AG04450 (cell line): ENCODE measurements at regions not wholly inside any gene's neighbourhood (a gene's known extent, or its start where the extent isn't known, plus 50 kb on each side); places are given as distances from the start of the nearest gene placed in this dataset.

Source experiments
- CTCF ChIA-PET: fragments of 300-600, 350-600 bp; formaldehyde crosslinking; extraction: SDS; loops from one replicate; lab custom pipeline; 2022; ENCODE audit warnings: antibody characterized with exemption, inconsistent platforms; lab: Charles Lee
- POLR2A ChIA-PET: fragments of 350-600 bp; formaldehyde crosslinking; extraction: SDS; loops from one replicate; lab custom pipeline; 2021; ENCODE audit warnings: antibody characterized with exemption, inconsistent platforms; lab: Yijun Ruan, JAX
- DNase-seq: peaks from one replicate; pipeline ENCODE4 v3.0.0-alpha.2; 2011; ENCODE audit warnings: low read depth, low spot score
- H3K27ac ChIP-seq: one replicate; pipeline ENCODE4 v1.5.1; 2012; ENCODE audit warnings: low read depth, low read length, control low read depth
- H3K27me3 ChIP-seq: one replicate; pipeline ENCODE4 v1.6.0; 2012; ENCODE audit warnings: low read length; ENCODE audit not compliant: control insufficient read depth, insufficient read depth
- H3K4me3 ChIP-seq: 2 replicates; pipeline ENCODE4 v1.5.1; 2011; ENCODE audit warnings: mild to moderate bottlenecking, low read depth, low read length, control low read depth
- H3K9me3 ChIP-seq: 2 replicates; pipeline ENCODE4 v1.5.1; 2012; ENCODE audit warnings: low read length; ENCODE audit not compliant: control insufficient read depth, insufficient read depth
- CTCF ChIP-seq: IDR thresholded peaks from 2 replicates; pipeline ENCODE4 v1.5.1; 2011; ENCODE audit warnings: low read depth, low read length, control low read depth, inconsistent platforms

- H3K4me3 ChIP-seq: no peak overlapping the region
- H3K27me3 ChIP-seq: no peaks in the 10 kb centered on the region
- no peak for DNase-seq
- no peaks in the 10 kb centered on the region; the same call in 1 of the 2 replicates for H3K9me3 ChIP-seq
- no peak overlapping the region for H3K27ac ChIP-seq
- ChIA-PET POLR2A (no interaction called here), CTCF (no interaction called here)
- no peak for TF ChIP-seq CTCF
Measured at GRCh38 chr16:85453194-85453678, 159.9 kb upstream of the GSE1 start.

- ChIA-PET POLR2A (no interaction called here), CTCF (no interaction called here)
- DNase-seq: no peak
- Histone ChIP-seq H3K4me3 (no peak overlapping the region), H3K9me3 (no peaks in the 10 kb centered on the region; the same call in 1 of the 2 replicates), H3K27ac (no peak overlapping the region), H3K27me3 (no peaks in the 10 kb centered on the region)
- TF ChIP-seq CTCF: no peak
Measured at GRCh38 chr16:85453703-85454102, 159.4 kb upstream of the GSE1 start.

- TF ChIP-seq CTCF: no peak
- Histone ChIP-seq H3K4me3 (no peak overlapping the region), H3K27me3 (no peaks in the 10 kb centered on the region), H3K27ac (no peak overlapping the region), H3K9me3 (no peaks in the 10 kb centered on the region; the same call in 1 of the 2 replicates)
- no peak for DNase-seq
- POLR2A ChIA-PET: no interaction called here
- CTCF ChIA-PET: no interaction called here
Measured at GRCh38 chr16:85454171-85454872, 158.8 kb upstream of the GSE1 start.

GRCh38 chr16:85455534-85455933 is 157.6 kb upstream of the GSE1 start:
- no peak for DNase-seq
- no peak overlapping the region for H3K4me3 ChIP-seq
- H3K27ac ChIP-seq: no peak overlapping the region
- no peak for TF ChIP-seq CTCF
- CTCF ChIA-PET: no interaction called here
- no peaks in the 10 kb centered on the region; the same call in 1 of the 2 replicates for H3K9me3 ChIP-seq
- no peaks in the 10 kb centered on the region for H3K27me3 ChIP-seq
- POLR2A ChIA-PET: no interaction called here

- ChIA-PET POLR2A (no interaction called here), CTCF (interaction anchor here (0.8 to 1.4 kb wide), 2 partner anchors 36 to 159 kb away, joined by 3 read pairs; no protein-coding TSS in a partner anchor)
- no peaks in the 10 kb centered on the region for H3K27me3 ChIP-seq
- no peaks in the 10 kb centered on the region; the same call in 1 of the 2 replicates for H3K9me3 ChIP-seq
- no peak overlapping the region for H3K4me3 ChIP-seq
- no peak for TF ChIP-seq CTCF
- no peak overlapping the region for H3K27ac ChIP-seq
- DNase-seq: no peak
Measured at GRCh38 chr16:85457366-85457765, 155.8 kb upstream of the GSE1 start.
